Astrocyte of the spinal cord (primary cell): ENCODE measurements at regions not wholly inside any gene's neighbourhood (a gene's known extent, or its start where the extent isn't known, plus 50 kb on each side); places are given as distances from the start of the nearest gene placed in this dataset.

Source experiments
- DNase-seq: peaks from one replicate; pipeline ENCODE4 v3.0.0; 2011; ENCODE audit warnings: low read depth, low spot score
- H3K4me3 ChIP-seq: 2 replicates; pipeline ENCODE4 v1.5.1; 2011; ENCODE audit warnings: low read depth, mild to moderate bottlenecking, low read length, moderate library complexity
- CTCF ChIP-seq: IDR thresholded peaks from 2 replicates; pipeline ENCODE4 v1.5.1; 2012; ENCODE audit warnings: low read depth, mild to moderate bottlenecking, low read length, inconsistent platforms
- in situ Hi-C: cut with HindIII; loops from 2 replicates; pipeline ENCODE4 v1.10.0; 2017; ENCODE audit warnings: low sequenced_read_pairs

- DNase-seq: no peak
- H3K4me3 ChIP-seq: no peak overlapping the region
- no peak for TF ChIP-seq CTCF
- in situ Hi-C loops: no loop called here
These were observed 141.7 kb upstream of the KCND2 start for GRCh38 chr7:120131096-120131839.

DNA sequence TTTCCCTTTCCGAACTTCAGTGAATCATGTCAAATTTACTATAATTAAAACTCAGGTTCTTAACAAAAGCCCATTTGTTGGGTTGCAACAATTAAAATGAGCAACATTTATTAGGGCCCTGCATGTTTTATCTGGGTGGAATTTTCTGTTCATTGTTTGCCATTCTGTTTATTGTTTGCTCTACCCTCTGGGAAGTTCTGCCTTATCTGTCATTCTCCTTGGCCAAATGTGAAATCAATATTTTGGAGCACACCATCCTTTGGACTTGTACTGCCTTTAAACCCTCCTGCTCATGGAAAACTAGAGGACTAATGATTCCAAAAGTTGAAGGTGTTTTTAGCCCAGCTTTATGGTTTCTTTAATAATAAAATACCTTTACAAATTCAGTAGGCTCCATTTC, 134.5 kb upstream of the KCND2 start:
- TF ChIP-seq CTCF: no peak
- no peak overlapping the region for H3K4me3 ChIP-seq
- in situ Hi-C loops: no loop called here
- no peak for DNase-seq

DNA sequence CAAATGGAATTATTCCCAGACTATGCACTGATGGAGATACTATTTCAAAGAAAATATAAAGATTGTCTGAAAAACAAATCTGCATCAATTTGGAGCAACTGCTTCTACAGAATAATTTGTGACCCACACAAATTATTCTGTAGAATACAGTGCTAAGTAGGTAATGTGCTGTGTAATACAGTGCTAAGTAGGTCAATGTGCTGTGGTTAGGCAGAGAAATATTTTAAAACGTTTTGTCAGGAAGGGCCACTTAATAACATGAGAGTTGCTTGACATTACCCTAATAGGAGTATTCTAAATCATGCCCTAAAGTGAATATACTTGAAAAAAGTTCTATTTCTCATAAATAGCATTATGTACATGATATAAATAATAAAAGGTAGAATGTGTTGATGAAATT, 116.5 kb upstream of the KCND2 start:
- in situ Hi-C loops: no loop called here
- no peak for DNase-seq
- no peak for TF ChIP-seq CTCF
- H3K4me3 ChIP-seq: no peak overlapping the region

- TF ChIP-seq CTCF: no peak
- in situ Hi-C loops: no loop called here
- no peak for DNase-seq
- H3K4me3 ChIP-seq: no peak overlapping the region
These were observed 112.8 kb upstream of the KCND2 start for GRCh38 chr7:120160166-120160565.

- in situ Hi-C loops: no loop called here
- no peak overlapping the region for H3K4me3 ChIP-seq
- no peak for DNase-seq
- no peak for TF ChIP-seq CTCF
These were observed 109.5 kb upstream of the KCND2 start for GRCh38 chr7:120163449-120163848.

DNA sequence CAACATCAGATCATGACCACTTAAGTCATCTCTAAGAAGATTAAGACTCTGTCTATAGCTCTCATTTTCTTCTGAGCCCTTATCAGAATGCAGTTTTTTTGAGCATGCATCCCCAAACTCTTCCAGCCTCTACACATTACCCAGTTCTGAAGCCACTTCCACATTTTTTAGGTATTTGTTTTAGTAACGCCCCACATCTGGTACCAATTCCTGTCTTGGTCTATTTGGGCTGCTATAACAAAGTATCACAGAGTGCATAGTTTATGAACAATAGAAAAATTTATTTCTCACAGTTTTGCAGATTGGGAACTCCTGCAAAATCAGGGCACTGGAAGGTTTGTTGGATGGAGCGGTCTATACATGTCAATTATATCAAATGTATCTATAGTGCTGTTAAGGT, 107.7 kb upstream of the KCND2 start:
- no peak overlapping the region for H3K4me3 ChIP-seq
- no peak for DNase-seq
- no peak for TF ChIP-seq CTCF
- in situ Hi-C loops: no loop called here
